SU-DHL-6 (cell line): ENCODE measurements at regions not wholly inside any gene's neighbourhood (a gene's known extent, or its start where the extent isn't known, plus 50 kb on each side); places are given as distances from the start of the nearest gene placed in this dataset.

Source experiments
- H2AFZ ChIP-seq: fragments of 200-600 bp; sonication (generic); 2 replicates; pipeline ENCODE4 v1.6.1; 2014; ENCODE audit warnings: low read depth, mild to moderate bottlenecking, moderate library complexity, mixed read lengths, antibody characterized with exemption, low read length; ENCODE audit not compliant: severe bottlenecking
- H3F3A ChIP-seq: fragments of 200-600 bp; shearing (Covaris generic); 2 replicates; pipeline ENCODE4 v1.6.0; 2016; ENCODE audit warnings: antibody characterized with exemption, mild to moderate bottlenecking; ENCODE audit not compliant: insufficient read depth
- H3K27ac ChIP-seq: fragments of 200-600 bp; sonication (generic); 2 replicates; pipeline ENCODE4 v1.5.1; 2016; ENCODE audit warnings: low read depth, mild to moderate bottlenecking, low read length, moderate library complexity, mixed read lengths
- H3K27me3 ChIP-seq: fragments of 200-600 bp; sonication (generic), shearing (Covaris generic); 2 replicates; pipeline ENCODE4 v1.6.0; 2014; ENCODE audit warnings: mild to moderate bottlenecking, low read length
- H3K36me3 ChIP-seq: fragments of 200-600 bp; sonication (generic); 2 replicates; pipeline ENCODE4 v1.6.1; 2014; ENCODE audit warnings: mild to moderate bottlenecking, low read length, mixed read lengths
- H3K4me2 ChIP-seq: fragments of 300-600, 200-600 bp; shearing (Covaris generic), sonication (generic); 2 replicates; pipeline ENCODE4 v1.6.0; 2014; ENCODE audit warnings: low read length, low read depth, mild to moderate bottlenecking; ENCODE audit not compliant: poor library complexity, severe bottlenecking
- H3K4me3 ChIP-seq: fragments of 200-600 bp; sonication (generic); 2 replicates; pipeline ENCODE4 v1.5.1; 2014; ENCODE audit warnings: antibody characterized with exemption, low read length, mild to moderate bottlenecking, mixed read lengths; ENCODE audit not compliant: insufficient read depth, poor library complexity, severe bottlenecking
- H3K79me2 ChIP-seq: fragments of 200-600 bp; sonication (generic); 2 replicates; pipeline ENCODE4 v1.6.1; 2014; ENCODE audit warnings: mild to moderate bottlenecking, low read length, moderate library complexity; ENCODE audit not compliant: insufficient read depth
- H3K9ac ChIP-seq: fragments of 200-600 bp; sonication (generic); 2 replicates; pipeline ENCODE4 v1.7.0; 2014; ENCODE audit warnings: mild to moderate bottlenecking, low read length
- H3K9me2 ChIP-seq: fragments of 200-600 bp; sonication (generic); replicated peaks from 2 replicates; pipeline ENCODE4 v1.6.1; 2014; ENCODE audit warnings: low read length; ENCODE audit not compliant: insufficient read depth
- H3K9me3 ChIP-seq: fragments of 200-600 bp; sonication (generic); 2 replicates; pipeline ENCODE4 v1.6.1; 2014; ENCODE audit warnings: low read length, mixed read lengths; ENCODE audit not compliant: insufficient read depth
- H4K20me1 ChIP-seq: fragments of 200-600 bp; sonication (generic); 2 replicates; pipeline ENCODE4 v1.6.1; 2014; ENCODE audit warnings: low read depth, mild to moderate bottlenecking, antibody characterized with exemption, low read length, moderate library complexity, mixed read lengths
- CTCF ChIP-seq: fragments of 200-600 bp; sonication (generic); IDR thresholded peaks from one replicate; pipeline ENCODE4 v1.5.1; 2017; ENCODE audit warnings: antibody characterized with exemption, mild to moderate bottlenecking, low read length, moderate library complexity; ENCODE audit not compliant: insufficient read depth, poor library complexity, severe bottlenecking
- EZH2phosphoT487 ChIP-seq: fragments of 200-600 bp; sonication (generic), shearing (Covaris generic); conservative IDR thresholded peaks from 2 replicates; pipeline ENCODE4 v1.6.1; 2018; ENCODE audit warnings: mild to moderate bottlenecking, antibody characterized with exemption, low read length, moderate library complexity, mixed read lengths

- no peaks in the 10 kb centered on the region for H4K20me1 ChIP-seq
- H2AFZ ChIP-seq, result no peak overlapping the region
- no peaks in the 10 kb centered on the region; the same call in 1 of the 2 replicates for H3K36me3 ChIP-seq
- H3K4me3 ChIP-seq, result no peak overlapping the region
- H3K79me2 ChIP-seq, result no peaks in the 10 kb centered on the region
- no peaks in the 10 kb centered on the region for H3K27me3 ChIP-seq
- H3K27ac ChIP-seq, result no peak overlapping the region
- TF ChIP-seq EZH2phosphoT487 (no peak), CTCF (no peak)
- H3K4me2 ChIP-seq, result no peak overlapping the region
- H3K9me3 ChIP-seq, result no peaks in the 10 kb centered on the region
- H3K9ac ChIP-seq, result no peak overlapping the region
- H3K9me2 ChIP-seq, result no peaks in the 10 kb centered on the region
- no peaks in the 10 kb centered on the region; the same call in 1 of the 2 replicates for H3F3A ChIP-seq
Measured at GRCh38 chr6:120260636-120261035, 911.1 kb upstream of the MAN1A1 start.

- Histone ChIP-seq H3K4me3 (no peak overlapping the region), H3K9ac (no peak overlapping the region), H3K79me2 (no peaks in the 10 kb centered on the region), H3K9me3 (no peaks in the 10 kb centered on the region), H3K36me3 (no peaks in the 10 kb centered on the region; the same call in 1 of the 2 replicates), H3K4me2 (no peak overlapping the region), H3K9me2 (no peaks in the 10 kb centered on the region), H3F3A (no peaks in the 10 kb centered on the region), H3K27ac (no peak overlapping the region), H4K20me1 (no peaks in the 10 kb centered on the region), H2AFZ (no peak overlapping the region), H3K27me3 (no peaks in the 10 kb centered on the region)
- TF ChIP-seq CTCF (no peak), EZH2phosphoT487 (no peak)
Measured at GRCh38 chr6:120254651-120255050, 905.1 kb upstream of the MAN1A1 start.

- Histone ChIP-seq H3K4me3 (no peak overlapping the region), H2AFZ (no peak overlapping the region), H3K27ac (no peak overlapping the region), H4K20me1 (no peaks in the 10 kb centered on the region), H3F3A (no peaks in the 10 kb centered on the region), H3K36me3 (no peaks in the 10 kb centered on the region), H3K4me2 (no peak overlapping the region), H3K27me3 (no peaks in the 10 kb centered on the region), H3K9ac (no peak overlapping the region), H3K9me3 (no peaks in the 10 kb centered on the region), H3K79me2 (no peaks in the 10 kb centered on the region), H3K9me2 (no peaks in the 10 kb centered on the region)
- TF ChIP-seq CTCF (no peak), EZH2phosphoT487 (no peak)
Measured at GRCh38 chr6:120248451-120248850, 898.9 kb upstream of the MAN1A1 start.
